ENCODE measurements at regions not wholly inside any gene's neighbourhood (a gene's known extent, or its start where the extent isn't known, plus 50 kb on each side); places are given as distances from the start of the nearest gene placed in this dataset.
"Not testable (repeated sequence)": the region's sequence is repeated elsewhere in the genome, so short reads cannot be mapped to it uniquely, and the experiment has no call there.

DNA sequence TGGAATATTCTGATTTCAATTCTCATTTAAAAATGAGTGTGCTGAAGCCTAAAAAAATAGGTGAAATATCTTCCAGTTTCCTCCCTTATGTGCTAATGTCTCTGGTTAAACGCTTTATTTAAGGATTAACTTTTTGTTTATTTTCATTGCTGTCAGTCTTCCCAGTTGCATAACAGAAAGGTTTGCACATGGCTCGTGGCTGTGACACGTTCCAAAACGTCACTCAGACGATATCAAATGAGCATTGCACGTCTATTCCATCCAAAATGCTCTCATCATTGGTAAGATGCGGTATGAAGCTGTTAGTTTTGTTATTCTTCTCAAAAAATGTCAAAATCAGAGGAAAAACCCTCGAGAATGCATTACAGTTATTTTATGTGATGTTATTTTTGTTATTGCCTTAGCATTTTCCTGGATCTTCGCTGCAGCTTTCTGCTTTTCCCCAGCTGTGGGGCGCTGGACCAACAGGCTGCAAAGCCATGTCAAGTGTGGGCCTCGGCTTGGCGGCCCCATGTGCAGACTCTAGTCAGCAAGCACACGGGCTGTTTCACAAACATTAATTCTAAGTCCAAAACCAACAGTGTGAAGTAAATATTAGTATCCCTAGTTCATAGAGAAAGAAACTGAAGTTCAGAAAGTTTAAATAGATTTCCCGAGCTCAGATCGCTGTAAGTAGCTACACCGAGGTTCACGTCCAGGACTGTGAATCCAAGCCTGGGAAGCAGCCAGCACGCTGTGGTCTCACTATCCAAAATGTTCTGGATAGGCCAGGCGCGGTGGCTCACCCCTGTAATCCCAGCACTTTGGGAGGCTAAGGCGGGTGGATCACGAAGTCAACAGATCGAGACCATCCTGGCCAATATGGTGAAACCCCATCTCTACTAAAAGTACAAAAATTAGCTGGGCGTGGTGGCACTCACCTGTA, 793.4 kb upstream of the FRG1 start:
- no peak overlapping the region for H3K4me3 ChIP-seq (ENCODE audit: low read depth, low read length)
- no peaks in the 10 kb centered on the region for H3K36me3 ChIP-seq
- H3K27me3 ChIP-seq: no peaks in the 10 kb centered on the region
- no peaks in the 10 kb centered on the region for H3K4me1 ChIP-seq
- H3K9me3 ChIP-seq: no peaks in the 10 kb centered on the region
- TF ChIP-seq, protein P1, sequence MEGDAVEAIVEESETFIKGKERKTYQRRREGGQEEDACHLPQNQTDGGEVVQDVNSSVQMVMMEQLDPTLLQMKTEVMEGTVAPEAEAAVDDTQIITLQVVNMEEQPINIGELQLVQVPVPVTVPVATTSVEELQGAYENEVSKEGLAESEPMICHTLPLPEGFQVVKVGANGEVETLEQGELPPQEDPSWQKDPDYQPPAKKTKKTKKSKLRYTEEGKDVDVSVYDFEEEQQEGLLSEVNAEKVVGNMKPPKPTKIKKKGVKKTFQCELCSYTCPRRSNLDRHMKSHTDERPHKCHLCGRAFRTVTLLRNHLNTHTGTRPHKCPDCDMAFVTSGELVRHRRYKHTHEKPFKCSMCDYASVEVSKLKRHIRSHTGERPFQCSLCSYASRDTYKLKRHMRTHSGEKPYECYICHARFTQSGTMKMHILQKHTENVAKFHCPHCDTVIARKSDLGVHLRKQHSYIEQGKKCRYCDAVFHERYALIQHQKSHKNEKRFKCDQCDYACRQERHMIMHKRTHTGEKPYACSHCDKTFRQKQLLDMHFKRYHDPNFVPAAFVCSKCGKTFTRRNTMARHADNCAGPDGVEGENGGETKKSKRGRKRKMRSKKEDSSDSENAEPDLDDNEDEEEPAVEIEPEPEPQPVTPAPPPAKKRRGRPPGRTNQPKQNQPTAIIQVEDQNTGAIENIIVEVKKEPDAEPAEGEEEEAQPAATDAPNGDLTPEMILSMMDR (IDR thresholded peaks at IDR 0.05; ENCODE audit: low read depth, low read length): no peak
- DNase-seq: no peak

DNA sequence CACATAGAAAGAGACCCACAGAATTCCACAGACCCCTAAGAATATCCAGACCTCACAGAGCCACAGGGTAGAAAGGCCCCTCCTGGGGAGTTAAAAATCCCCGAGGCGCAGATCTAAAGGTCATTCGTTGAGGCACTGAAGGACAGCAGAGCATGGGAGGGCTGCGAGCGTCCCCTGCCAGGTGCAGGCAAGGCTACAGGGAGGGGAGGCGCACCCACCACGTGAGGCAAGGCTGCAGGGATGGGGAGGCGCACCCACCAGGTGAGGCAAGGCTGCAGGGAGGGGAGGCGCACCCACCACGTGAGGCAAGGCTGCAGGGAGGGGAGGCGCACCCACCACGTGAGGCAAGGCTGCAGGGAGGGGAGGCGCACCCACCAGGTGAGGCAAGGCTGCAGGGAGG, 785.6 kb upstream of the FRG1 start:
- not testable (repeated sequence) for H3K4me3 ChIP-seq (ENCODE audit: low read depth, low read length); DNase-seq; H3K27me3 ChIP-seq; H3K36me3 ChIP-seq; H3K4me1 ChIP-seq; H3K9me3 ChIP-seq

DNA sequence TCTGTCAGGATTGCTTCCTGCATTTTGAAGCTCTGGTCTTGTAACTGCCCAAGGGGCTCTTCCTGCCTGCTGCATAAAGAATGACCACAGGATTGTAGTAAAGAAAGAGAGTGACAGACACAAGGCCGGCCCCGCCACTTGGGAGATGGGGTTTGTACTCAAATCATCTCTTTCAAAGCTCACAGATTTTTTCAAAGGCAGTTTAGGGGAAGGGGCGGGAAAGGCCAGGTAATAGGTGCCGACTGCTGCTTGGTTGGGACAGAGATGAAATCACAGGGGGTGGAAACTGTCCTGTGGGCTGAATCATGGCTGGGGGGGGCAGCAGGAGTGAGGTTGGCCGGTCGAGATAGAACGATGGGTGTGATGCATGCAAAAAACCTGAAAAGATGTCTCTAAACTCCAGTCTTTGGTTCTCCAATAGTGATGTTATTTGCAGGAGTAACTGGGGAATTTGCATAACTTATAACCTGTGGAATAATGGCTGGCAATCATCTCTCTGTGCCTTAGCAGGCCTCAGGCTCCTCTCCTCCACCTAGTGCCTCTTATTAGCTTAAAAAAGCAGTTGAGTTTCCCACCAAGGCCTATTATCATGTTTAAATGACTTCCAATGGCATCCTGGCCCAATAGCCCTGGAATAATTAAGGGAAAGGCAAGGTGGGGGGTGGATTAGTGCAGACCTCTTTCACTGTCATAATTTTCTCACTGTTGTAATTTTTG, 778.4 kb upstream of the FRG1 start:
- no peaks in the 10 kb centered on the region for H3K4me1 ChIP-seq
- H3K27me3 ChIP-seq: peaks cover 11% of the 10 kb centered on the region; the same call in 1 of the 2 replicates
- no peaks in the 10 kb centered on the region for H3K9me3 ChIP-seq
- TF ChIP-seq, protein P1 (IDR thresholded peaks at IDR 0.05; ENCODE audit: low read depth, low read length): no peak
- DNase-seq: no peak
- no peaks in the 10 kb centered on the region for H3K36me3 ChIP-seq
- no peak overlapping the region for H3K4me3 ChIP-seq (ENCODE audit: low read depth, low read length)

DNA sequence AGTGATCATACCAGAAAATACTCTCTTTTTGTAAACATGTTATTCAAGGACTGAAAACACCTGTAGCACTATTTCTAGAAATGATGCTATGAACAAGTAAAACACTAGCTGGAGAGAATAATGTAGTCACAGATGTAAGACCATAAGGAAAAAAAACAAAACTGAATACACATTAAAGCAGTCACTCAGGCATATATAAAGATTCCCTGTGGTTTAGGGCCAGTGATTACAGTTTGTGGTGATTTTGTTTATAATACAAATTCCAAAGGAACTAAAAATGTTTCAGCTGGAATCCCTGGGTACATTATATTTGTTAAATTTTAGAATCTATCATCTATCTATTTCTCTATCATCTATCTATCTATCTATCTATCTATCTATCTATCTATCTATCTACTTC, 777.8 kb upstream of the FRG1 start:
- H3K36me3 ChIP-seq: no peaks in the 10 kb centered on the region
- peaks cover 11% of the 10 kb centered on the region; the same call in 1 of the 2 replicates for H3K27me3 ChIP-seq
- no peaks in the 10 kb centered on the region for H3K9me3 ChIP-seq
- DNase-seq: no peak
- TF ChIP-seq, protein P1 (IDR thresholded peaks at IDR 0.05; ENCODE audit: low read depth, low read length): no peak
- H3K4me3 ChIP-seq (ENCODE audit: low read depth, low read length): no peak overlapping the region
- no peaks in the 10 kb centered on the region for H3K4me1 ChIP-seq

DNA sequence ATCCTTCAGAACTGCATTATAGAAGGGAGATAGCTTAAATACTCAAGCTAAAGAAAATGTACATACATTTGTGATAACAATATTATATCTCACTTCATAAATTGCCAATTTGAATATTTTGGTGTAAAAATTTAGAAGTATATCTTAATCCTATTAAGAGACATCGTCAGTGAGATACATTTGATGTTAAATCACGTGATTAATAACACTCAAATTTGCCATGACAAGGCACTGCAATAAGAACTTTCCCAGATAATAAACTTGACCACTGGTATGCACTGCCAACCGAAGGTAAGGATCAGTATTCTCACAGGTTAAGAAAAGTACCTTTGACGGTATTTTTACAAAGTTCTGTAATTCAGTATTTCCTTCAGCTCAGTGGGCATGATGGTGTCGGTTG, 764.7 kb upstream of the FRG1 start:
- H3K4me3 ChIP-seq (ENCODE audit: low read depth, low read length): no peak overlapping the region
- H3K9me3 ChIP-seq: no peaks in the 10 kb centered on the region
- no peaks in the 10 kb centered on the region for H3K4me1 ChIP-seq
- H3K36me3 ChIP-seq: no peaks in the 10 kb centered on the region
- H3K27me3 ChIP-seq: no peaks in the 10 kb centered on the region
- TF ChIP-seq, protein P1 (IDR thresholded peaks at IDR 0.05; ENCODE audit: low read depth, low read length): no peak
- no peak for DNase-seq

DNA sequence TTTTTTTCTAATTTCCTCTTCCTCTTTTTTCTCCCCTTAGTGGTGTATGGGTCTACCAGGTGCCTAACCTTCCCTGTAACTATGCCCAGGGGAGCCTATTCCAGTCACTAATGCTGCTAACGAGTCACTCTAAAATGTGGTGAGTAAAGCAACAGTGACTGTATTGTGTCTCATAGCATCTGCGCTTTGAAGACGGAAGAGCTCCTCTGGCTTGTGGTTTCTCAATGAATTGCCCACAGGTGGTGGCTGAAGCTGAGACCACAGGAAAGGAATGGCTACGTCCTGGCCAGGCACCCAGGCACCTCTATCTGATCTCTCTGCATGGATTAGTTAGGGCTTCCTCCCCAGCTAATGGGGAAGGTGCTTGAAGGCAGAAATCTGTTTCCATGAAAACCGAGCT, 763.5 kb upstream of the FRG1 start:
- no peak for DNase-seq
- Histone ChIP-seq H3K36me3 (no peaks in the 10 kb centered on the region), H3K9me3 (no peaks in the 10 kb centered on the region), H3K27me3 (no peaks in the 10 kb centered on the region), H3K4me3 (ENCODE audit: low read depth, low read length) (no peak overlapping the region), H3K4me1 (no peaks in the 10 kb centered on the region)
- TF ChIP-seq, protein P1 (IDR thresholded peaks at IDR 0.05; ENCODE audit: low read depth, low read length): no peak
